SIG-M5 treated with dmso at 0.1 percent for 504 hours (cell line): ENCODE measurements at regions not wholly inside any gene's neighbourhood (a gene's known extent, or its start where the extent isn't known, plus 50 kb on each side); places are given as distances from the start of the nearest gene placed in this dataset.

Experiments
- DNase-seq: peaks from one replicate; lab custom pipeline; 2025; ENCODE audit not compliant: unreplicated experiment; lab: John Stamatoyannopoulos, UW

GRCh38 chrX:69279234-69279633 lies 114.0 kb upstream of the PJA1 start:
- no peak for DNase-seq

GRCh38 chrX:69278031-69278687 lies 112.9 kb upstream of the PJA1 start:
- no peak for DNase-seq

- no peak for DNase-seq
Observed at GRCh38 chrX:69277369-69277990, 112.2 kb upstream of the PJA1 start.

- DNase-seq = no peak
Observed at GRCh38 chrX:69268611-69269010, 103.4 kb upstream of the PJA1 start.

- no peak for DNase-seq
Observed at GRCh38 chrX:69264158-69264581, 98.9 kb upstream of the PJA1 start.

GRCh38 chrX:69263251-69263820 lies 98.1 kb upstream of the PJA1 start:
- DNase-seq = no peak

GRCh38 chrX:69262036-69262936 lies 97.0 kb upstream of the PJA1 start:
- no peak for DNase-seq

- no peak for DNase-seq
Observed at GRCh38 chrX:69260169-69260568, 94.9 kb upstream of the PJA1 start.

GRCh38 chrX:69258893-69259292 lies 93.6 kb upstream of the PJA1 start:
- no peak for DNase-seq

GRCh38 chrX:69257499-69258127 lies 92.4 kb upstream of the PJA1 start:
- DNase-seq = no peak

GRCh38 chrX:69256291-69256565 lies 91.0 kb upstream of the PJA1 start:
- DNase-seq = no peak

GRCh38 chrX:69255441-69256290 lies 90.4 kb upstream of the PJA1 start:
- DNase-seq = no peak

- no peak for DNase-seq
Observed at GRCh38 chrX:69253821-69254220, 88.6 kb upstream of the PJA1 start.

- no peak for DNase-seq
Observed at GRCh38 chrX:69243276-69243675, 78.0 kb upstream of the PJA1 start.

GRCh38 chrX:69238887-69239231 lies 73.6 kb upstream of the PJA1 start:
- DNase-seq = no peak

- DNase-seq = no peak
Observed at GRCh38 chrX:69238114-69238886, 73.0 kb upstream of the PJA1 start.

- DNase-seq = no peak
Observed at GRCh38 chrX:69237236-69237635, 72.0 kb upstream of the PJA1 start.

GRCh38 chrX:69236641-69237040 lies 71.4 kb upstream of the PJA1 start:
- no peak for DNase-seq

GRCh38 chrX:69234624-69235023 lies 69.4 kb upstream of the PJA1 start:
- DNase-seq = no peak

GRCh38 chrX:69232945-69233344 lies 67.7 kb upstream of the PJA1 start:
- no peak for DNase-seq
